ENCODE measurements at regions not wholly inside any gene's neighbourhood (a gene's known extent, or its start where the extent isn't known, plus 50 kb on each side); places are given as distances from the start of the nearest gene placed in this dataset.

DNA sequence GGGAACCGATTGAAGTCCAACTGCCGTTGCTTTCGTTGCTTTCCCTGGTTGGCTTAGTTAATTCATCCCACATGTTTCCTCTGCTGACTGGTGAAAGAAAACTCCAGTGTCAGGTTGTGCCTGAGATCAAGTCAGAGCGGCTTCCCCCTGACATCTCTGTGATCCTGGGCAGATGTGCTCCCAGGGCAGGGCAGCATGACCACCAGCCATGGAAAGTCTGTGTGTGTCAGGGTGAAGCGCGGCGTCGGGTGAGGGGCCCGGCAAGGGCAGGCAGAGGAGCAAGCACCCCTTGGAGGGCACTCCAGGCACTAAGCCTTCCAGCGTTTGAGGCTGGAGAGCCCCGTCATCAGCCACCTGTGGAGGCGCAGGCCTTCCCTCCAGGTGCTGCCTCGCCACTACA lies 54.5 kb upstream of the IGF1 start:
- DNase-seq (ENCODE audit: low read depth): no peak

- no peak for DNase-seq (ENCODE audit: low read depth)
These were observed 53.3 kb upstream of the IGF1 start for GRCh38 chr12:102533483-102534215.
